ENCODE measurements at regions not wholly inside any gene's neighbourhood (a gene's known extent, or its start where the extent isn't known, plus 50 kb on each side); places are given as distances from the start of the nearest gene placed in this dataset.

- H3K27ac Mint-ChIP-seq = no peak overlapping the region
- ATAC-seq (no peak), DNase-seq (no peak)
- no peak overlapping the region for H3K4me3 Mint-ChIP-seq
- no peaks in the 10 kb centered on the region for H3K9me3 ChIP-seq (ENCODE audit: control insufficient read depth, low read length, poor library complexity, severe bottlenecking)
- H3K36me3 Mint-ChIP-seq (ENCODE audit: low read depth) = no peaks in the 10 kb centered on the region
- H3K27me3 Mint-ChIP-seq = no peaks in the 10 kb centered on the region
- H3K4me1 Mint-ChIP-seq = no peaks in the 10 kb centered on the region
These were observed 1974.3 kb downstream of the EFNA5 start for GRCh38 chr5:105696440-105696839.

DNA sequence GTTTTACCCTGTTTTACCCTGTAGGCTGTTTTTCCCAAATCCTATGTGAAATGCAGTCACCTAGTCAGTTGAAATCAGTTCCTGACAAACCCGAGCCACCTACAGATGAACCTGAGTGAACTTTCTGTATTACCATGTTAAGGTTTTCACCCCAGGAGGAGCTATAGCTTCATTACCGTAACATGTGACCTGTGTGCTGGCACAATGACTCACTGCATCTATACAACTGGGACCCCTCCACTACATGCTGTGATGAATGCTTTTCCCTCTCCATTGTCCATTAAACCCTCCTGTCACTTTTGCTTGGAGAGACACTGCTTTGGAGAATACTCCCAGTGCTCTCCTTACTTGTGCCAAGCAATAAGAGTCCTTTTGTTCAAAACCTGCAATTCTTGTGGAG is 1974.8 kb downstream of the EFNA5 start:
- H3K4me1 Mint-ChIP-seq = no peaks in the 10 kb centered on the region
- no peaks in the 10 kb centered on the region for H3K36me3 Mint-ChIP-seq (ENCODE audit: low read depth)
- no peaks in the 10 kb centered on the region for H3K27me3 Mint-ChIP-seq
- H3K4me3 Mint-ChIP-seq = no peak overlapping the region
- DNase-seq (no peak), ATAC-seq (no peak)
- H3K27ac Mint-ChIP-seq = no peak overlapping the region
- H3K9me3 ChIP-seq (ENCODE audit: control insufficient read depth, low read length, poor library complexity, severe bottlenecking) = no peaks in the 10 kb centered on the region

- Mint-ChIP-seq H3K27ac (no peak overlapping the region), H3K36me3 (ENCODE audit: low read depth) (no peaks in the 10 kb centered on the region), H3K4me3 (no peak overlapping the region), H3K27me3 (no peaks in the 10 kb centered on the region), H3K4me1 (no peaks in the 10 kb centered on the region)
- H3K9me3 ChIP-seq (ENCODE audit: control insufficient read depth, low read length, poor library complexity, severe bottlenecking) = no peaks in the 10 kb centered on the region
- no peak for DNase-seq
- ATAC-seq = no peak
These were observed 1981.1 kb downstream of the EFNA5 start for GRCh38 chr5:105689596-105689995.

DNA sequence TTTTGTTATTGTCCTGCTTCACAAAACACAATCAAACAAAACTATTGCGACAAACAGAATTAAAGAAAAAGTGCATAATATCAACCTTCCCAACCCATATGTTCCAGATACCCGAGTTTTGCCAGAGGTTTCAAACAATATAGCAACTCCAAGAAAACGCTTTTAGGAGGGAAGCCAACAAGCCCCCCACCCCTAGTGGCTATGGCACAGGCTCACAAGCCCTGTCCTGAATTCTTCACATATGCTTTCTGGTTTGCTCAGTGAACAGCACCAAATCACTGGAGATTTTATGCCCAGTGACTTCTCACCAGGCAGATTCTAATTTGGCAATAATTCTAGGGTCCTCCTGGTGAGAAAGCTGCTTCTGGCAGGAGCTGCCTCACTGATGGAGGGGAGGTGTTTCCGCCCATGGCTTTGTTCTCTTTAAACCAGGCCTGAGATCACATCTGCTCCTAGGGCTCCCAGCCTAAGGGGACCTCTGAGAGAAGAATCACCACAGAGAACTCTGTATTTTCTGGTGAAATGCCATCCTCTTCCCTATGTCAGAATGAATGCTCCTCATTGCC is 1982.4 kb downstream of the EFNA5 start:
- Mint-ChIP-seq H3K4me3 (no peak overlapping the region), H3K4me1 (no peaks in the 10 kb centered on the region), H3K36me3 (ENCODE audit: low read depth) (no peaks in the 10 kb centered on the region), H3K27ac (no peak overlapping the region), H3K27me3 (no peaks in the 10 kb centered on the region)
- no peaks in the 10 kb centered on the region for H3K9me3 ChIP-seq (ENCODE audit: control insufficient read depth, low read length, poor library complexity, severe bottlenecking)
- no peak for ATAC-seq
- DNase-seq = no peak

GRCh38 chr5:105687493-105687892 is 1983.2 kb downstream of the EFNA5 start:
- H3K27ac Mint-ChIP-seq = no peak overlapping the region
- H3K27me3 Mint-ChIP-seq = no peaks in the 10 kb centered on the region
- H3K4me1 Mint-ChIP-seq = no peaks in the 10 kb centered on the region
- H3K4me3 Mint-ChIP-seq = no peak overlapping the region
- no peak for ATAC-seq
- H3K9me3 ChIP-seq (ENCODE audit: control insufficient read depth, low read length, poor library complexity, severe bottlenecking) = no peaks in the 10 kb centered on the region
- H3K36me3 Mint-ChIP-seq (ENCODE audit: low read depth) = no peaks in the 10 kb centered on the region
- DNase-seq = no peak

GRCh38 chr5:105685884-105686283 is 1984.9 kb downstream of the EFNA5 start:
- ATAC-seq = no peak
- Mint-ChIP-seq H3K36me3 (ENCODE audit: low read depth) (no peaks in the 10 kb centered on the region), H3K27ac (no peak overlapping the region), H3K4me1 (no peaks in the 10 kb centered on the region), H3K4me3 (no peak overlapping the region), H3K27me3 (no peaks in the 10 kb centered on the region)
- H3K9me3 ChIP-seq (ENCODE audit: control insufficient read depth, low read length, poor library complexity, severe bottlenecking) = no peaks in the 10 kb centered on the region
- DNase-seq = no peak

DNA sequence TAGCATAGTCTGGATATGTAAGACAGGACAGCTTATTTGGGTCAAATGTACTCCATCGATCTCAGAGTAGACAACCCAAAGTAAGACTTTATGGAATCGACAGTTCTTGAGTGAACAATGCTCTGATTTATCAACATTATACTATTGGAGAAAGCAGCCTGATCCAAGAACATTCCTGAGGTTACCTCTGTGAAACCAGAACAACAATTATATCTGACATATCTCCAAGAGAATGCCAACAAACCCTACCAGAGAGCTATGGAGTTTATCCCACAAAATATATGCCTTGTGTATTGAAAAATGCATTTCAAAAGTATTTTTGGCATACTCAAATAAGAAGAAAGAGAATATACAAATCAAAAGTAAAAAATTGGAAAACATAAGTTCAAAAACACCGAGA is 1985.9 kb downstream of the EFNA5 start:
- ATAC-seq (no peak), DNase-seq (no peak)
- H3K9me3 ChIP-seq (ENCODE audit: control insufficient read depth, low read length, poor library complexity, severe bottlenecking) = no peaks in the 10 kb centered on the region
- Mint-ChIP-seq H3K36me3 (ENCODE audit: low read depth) (no peaks in the 10 kb centered on the region), H3K4me3 (no peak overlapping the region), H3K4me1 (no peaks in the 10 kb centered on the region), H3K27me3 (no peaks in the 10 kb centered on the region), H3K27ac (no peak overlapping the region)

GRCh38 chr5:105680858-105681475 is 1989.8 kb downstream of the EFNA5 start:
- ATAC-seq = no peak
- no peaks in the 10 kb centered on the region for H3K4me1 Mint-ChIP-seq
- no peaks in the 10 kb centered on the region for H3K27me3 Mint-ChIP-seq
- H3K4me3 Mint-ChIP-seq = no peak overlapping the region
- H3K9me3 ChIP-seq (ENCODE audit: control insufficient read depth, low read length, poor library complexity, severe bottlenecking) = no peaks in the 10 kb centered on the region
- H3K36me3 Mint-ChIP-seq (ENCODE audit: low read depth) = no peaks in the 10 kb centered on the region
- DNase-seq = no peak
- no peak overlapping the region for H3K27ac Mint-ChIP-seq

- DNase-seq (no peak), ATAC-seq (no peak)
- no peaks in the 10 kb centered on the region for H3K36me3 Mint-ChIP-seq (ENCODE audit: low read depth)
- no peaks in the 10 kb centered on the region for H3K4me1 Mint-ChIP-seq
- no peaks in the 10 kb centered on the region for H3K9me3 ChIP-seq (ENCODE audit: control insufficient read depth, low read length, poor library complexity, severe bottlenecking)
- H3K4me3 Mint-ChIP-seq = no peak overlapping the region
- H3K27ac Mint-ChIP-seq = no peak overlapping the region
- no peaks in the 10 kb centered on the region for H3K27me3 Mint-ChIP-seq
These were observed 1993.4 kb downstream of the EFNA5 start for GRCh38 chr5:105677291-105677690.

- Mint-ChIP-seq H3K27me3 (no peaks in the 10 kb centered on the region), H3K36me3 (ENCODE audit: low read depth) (no peaks in the 10 kb centered on the region), H3K4me1 (no peaks in the 10 kb centered on the region), H3K27ac (no peak overlapping the region), H3K4me3 (no peak overlapping the region)
- no peak for ATAC-seq
- no peak for DNase-seq
- no peaks in the 10 kb centered on the region for H3K9me3 ChIP-seq (ENCODE audit: control insufficient read depth, low read length, poor library complexity, severe bottlenecking)
These were observed 2000.1 kb downstream of the EFNA5 start for GRCh38 chr5:105670596-105670995.

- Mint-ChIP-seq H3K4me3 (no peak overlapping the region), H3K4me1 (no peaks in the 10 kb centered on the region), H3K27me3 (no peaks in the 10 kb centered on the region), H3K36me3 (ENCODE audit: low read depth) (no peaks in the 10 kb centered on the region), H3K27ac (no peak overlapping the region)
- DNase-seq (no peak), ATAC-seq (no peak)
- H3K9me3 ChIP-seq (ENCODE audit: control insufficient read depth, low read length, poor library complexity, severe bottlenecking) = no peaks in the 10 kb centered on the region
These were observed 2007.1 kb downstream of the EFNA5 start for GRCh38 chr5:105663671-105664070.

GRCh38 chr5:105659396-105659795 is 2011.3 kb downstream of the EFNA5 start:
- Mint-ChIP-seq H3K27ac (no peak overlapping the region), H3K4me3 (no peak overlapping the region), H3K4me1 (no peaks in the 10 kb centered on the region), H3K27me3 (no peaks in the 10 kb centered on the region), H3K36me3 (ENCODE audit: low read depth) (no peaks in the 10 kb centered on the region)
- DNase-seq (no peak), ATAC-seq (no peak)
- H3K9me3 ChIP-seq (ENCODE audit: control insufficient read depth, low read length, poor library complexity, severe bottlenecking) = no peaks in the 10 kb centered on the region

DNA sequence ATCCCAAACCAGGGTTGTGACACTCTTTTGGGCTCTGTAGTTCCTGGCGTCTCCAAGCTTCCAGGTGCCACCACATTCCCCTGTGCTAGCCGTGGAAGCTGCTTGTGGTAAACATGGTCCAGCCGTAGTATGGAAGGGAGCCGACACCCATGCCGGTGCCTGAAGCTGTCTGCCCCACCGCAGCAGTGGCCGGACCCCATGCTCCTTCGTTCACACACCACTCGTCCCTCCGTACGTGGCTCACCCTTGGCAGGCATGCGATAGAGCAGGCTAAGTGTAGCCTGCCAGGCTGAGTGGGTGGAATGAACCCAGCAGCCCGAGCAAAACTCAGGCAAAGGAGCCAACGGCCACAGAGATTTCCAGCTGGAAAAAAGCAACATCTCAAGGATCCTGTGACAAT is 2030.4 kb downstream of the EFNA5 start:
- Mint-ChIP-seq H3K36me3 (ENCODE audit: low read depth) (no peaks in the 10 kb centered on the region), H3K27ac (no peak overlapping the region), H3K27me3 (no peaks in the 10 kb centered on the region), H3K4me3 (no peak overlapping the region), H3K4me1 (no peaks in the 10 kb centered on the region)
- no peak for DNase-seq
- H3K9me3 ChIP-seq (ENCODE audit: control insufficient read depth, low read length, poor library complexity, severe bottlenecking) = no peaks in the 10 kb centered on the region
- ATAC-seq = no peak

DNA sequence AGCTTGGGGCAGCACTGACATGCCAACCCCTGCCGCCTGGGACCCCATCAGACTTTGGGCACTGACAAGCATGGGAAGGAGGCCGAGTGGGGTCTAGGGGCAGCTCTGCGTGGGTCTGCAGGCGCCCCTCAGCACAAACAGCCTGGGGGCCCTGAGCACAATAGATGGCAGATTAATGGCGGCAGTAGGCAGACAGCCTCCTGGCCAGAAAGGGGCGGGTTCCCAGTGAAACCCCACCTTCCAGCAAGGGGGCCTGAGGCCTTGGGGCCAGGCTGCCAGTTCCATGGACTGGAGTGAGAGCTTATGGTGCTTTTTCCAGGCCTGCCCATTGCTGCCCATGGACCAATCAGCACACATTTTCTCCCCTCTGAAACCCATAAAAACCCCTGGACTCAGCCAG is 2031.2 kb downstream of the EFNA5 start:
- no peaks in the 10 kb centered on the region for H3K4me1 Mint-ChIP-seq
- ATAC-seq (no peak), DNase-seq (no peak)
- H3K4me3 Mint-ChIP-seq = no peak overlapping the region
- no peaks in the 10 kb centered on the region for H3K27me3 Mint-ChIP-seq
- no peaks in the 10 kb centered on the region for H3K36me3 Mint-ChIP-seq (ENCODE audit: low read depth)
- H3K27ac Mint-ChIP-seq = no peak overlapping the region
- no peaks in the 10 kb centered on the region for H3K9me3 ChIP-seq (ENCODE audit: control insufficient read depth, low read length, poor library complexity, severe bottlenecking)
